GM18909 (cell line): ENCODE measurements at regions not wholly inside any gene's neighbourhood (a gene's known extent, or its start where the extent isn't known, plus 50 kb on each side); places are given as distances from the start of the nearest gene placed in this dataset.
"Not testable (repeated sequence)": the region's sequence is repeated elsewhere in the genome, so short reads cannot be mapped to it uniquely, and the experiment has no call there.

ENCODE experiments used
- ATAC-seq: cut with Tn5 transposase; IDR thresholded peaks from one replicate; pipeline ENCODE4 v1.9.1; 2021; ENCODE audit warnings: mild to moderate bottlenecking; ENCODE audit not compliant: unreplicated experiment, poor library complexity

DNA sequence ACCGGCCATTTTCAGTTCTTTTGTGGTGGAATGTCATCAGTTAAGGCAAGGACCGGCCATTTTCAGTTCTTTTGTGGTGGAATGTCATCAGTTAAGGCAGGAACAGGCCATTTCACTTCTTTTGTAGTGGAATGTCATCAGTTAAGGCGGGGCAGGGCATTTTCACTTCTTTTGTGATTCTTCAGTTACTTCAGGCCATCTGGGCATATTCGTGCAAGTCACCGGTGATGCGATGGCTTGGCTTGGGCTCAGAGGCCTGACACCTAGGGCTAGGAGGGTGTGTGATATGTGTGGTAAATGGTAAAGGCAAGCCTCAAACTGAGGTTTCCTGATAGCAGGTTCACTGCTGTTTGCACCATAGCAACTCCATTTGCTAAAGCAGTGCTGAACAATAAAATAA, 293.2 kb upstream of the SEMA6A start:
- not testable (repeated sequence) for ATAC-seq

DNA sequence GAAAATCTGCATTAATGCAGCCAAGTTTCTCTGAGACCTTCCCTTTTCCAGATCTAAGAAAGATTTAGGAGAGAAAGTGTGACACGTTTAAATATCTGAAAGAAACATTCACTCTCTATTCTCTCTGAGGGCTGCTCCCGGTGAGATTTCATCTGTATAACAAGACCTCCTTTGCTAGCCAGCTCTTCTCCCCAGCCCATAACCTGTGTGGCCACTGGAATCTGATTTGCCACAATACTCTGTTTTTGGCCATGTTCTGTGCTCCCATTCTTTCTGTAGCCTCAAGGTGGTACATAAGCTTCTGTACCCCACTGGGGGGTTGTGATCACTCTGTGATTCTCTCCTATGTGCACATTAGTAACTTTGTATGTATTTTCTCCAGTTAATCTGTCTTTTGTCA, 291.0 kb upstream of the SEMA6A start:
- ATAC-seq, result no peak

DNA sequence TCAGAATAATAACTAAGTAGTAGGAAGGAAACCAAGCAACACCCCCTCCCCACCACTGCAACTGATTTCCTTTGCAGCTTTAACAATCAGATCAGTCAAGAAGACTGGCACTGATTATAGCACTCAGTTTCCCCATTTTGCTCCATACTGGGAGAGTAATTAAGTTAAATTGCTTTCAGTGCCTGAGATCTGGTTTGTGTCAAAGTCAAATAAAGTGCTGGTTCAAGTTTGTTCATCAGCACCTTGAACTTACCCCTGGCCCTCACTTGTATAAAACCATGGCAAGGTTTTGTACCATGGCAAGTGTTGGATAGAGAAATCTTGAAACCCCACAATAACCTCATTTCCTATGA, 290.2 kb upstream of the SEMA6A start:
- no peak for ATAC-seq

DNA sequence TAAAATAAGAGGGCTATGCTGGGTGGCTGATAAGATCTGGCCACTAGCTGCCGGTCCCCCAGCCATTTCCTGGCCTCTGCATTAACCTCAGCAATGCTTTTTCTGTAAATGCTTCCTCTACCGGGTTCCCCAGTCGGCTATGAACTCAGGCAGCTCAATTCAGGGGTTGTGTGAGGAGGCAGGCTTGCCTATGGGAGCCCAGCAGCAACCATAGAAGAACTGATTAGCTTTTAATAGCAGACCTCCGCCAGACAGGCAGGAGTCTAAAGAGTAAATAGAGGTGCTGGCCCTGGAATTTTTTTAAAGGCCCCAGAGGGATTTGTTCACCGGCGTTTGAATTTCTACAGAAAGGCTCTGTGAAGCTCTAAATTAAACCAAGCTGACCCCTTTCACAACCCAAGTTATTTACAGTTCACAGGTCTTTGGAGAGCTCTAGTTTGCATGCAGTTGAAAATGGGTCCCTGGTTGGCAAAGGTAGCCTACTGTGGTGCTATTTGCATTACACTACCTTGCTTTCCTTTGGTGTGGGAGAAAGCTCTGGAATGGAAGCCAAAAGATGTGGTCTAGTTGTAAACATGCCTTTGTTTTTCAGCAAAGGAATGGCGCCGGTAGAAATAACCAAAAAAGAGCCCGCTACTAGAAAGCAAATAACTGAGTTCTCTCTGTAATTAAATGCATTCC, 289.7 kb upstream of the SEMA6A start:
- no peak for ATAC-seq

DNA sequence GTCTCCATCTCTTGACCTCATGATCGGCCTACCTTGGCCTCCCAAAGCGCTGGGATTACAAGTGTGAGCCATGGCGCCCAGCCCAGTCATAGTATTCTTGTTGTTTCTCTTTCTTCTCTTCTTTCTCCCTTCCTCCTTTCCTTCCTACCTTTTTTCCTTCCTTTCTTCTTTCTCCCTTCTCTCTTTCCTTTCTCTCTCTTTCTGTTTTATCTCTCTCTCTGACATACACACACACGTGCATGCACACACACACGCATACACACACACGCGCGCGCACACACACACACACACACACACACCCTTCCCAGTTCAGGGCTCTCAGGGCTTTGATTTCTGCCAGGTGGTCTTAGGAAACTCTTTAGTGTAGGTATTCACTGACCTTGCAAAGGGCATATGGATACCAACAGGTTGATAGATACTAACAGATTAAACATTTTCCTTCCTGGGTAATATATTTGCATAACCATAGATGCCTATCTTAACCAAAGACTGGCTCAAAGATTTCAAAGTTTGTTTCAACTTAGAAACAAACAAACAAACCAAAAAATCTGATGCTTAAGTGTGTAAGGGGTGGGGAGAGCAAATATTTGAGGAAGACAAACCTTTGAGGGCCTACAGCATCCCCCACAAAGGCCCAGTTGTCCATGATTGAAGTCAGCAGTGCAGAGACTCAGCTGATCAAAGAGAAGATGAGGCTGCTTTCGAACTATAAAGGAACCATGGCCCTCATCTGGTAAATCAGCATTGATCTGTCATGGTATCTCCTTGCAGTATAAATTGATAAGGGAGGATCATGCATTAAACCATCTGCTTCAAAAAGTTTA, 288.2 kb upstream of the SEMA6A start:
- no peak for ATAC-seq

DNA sequence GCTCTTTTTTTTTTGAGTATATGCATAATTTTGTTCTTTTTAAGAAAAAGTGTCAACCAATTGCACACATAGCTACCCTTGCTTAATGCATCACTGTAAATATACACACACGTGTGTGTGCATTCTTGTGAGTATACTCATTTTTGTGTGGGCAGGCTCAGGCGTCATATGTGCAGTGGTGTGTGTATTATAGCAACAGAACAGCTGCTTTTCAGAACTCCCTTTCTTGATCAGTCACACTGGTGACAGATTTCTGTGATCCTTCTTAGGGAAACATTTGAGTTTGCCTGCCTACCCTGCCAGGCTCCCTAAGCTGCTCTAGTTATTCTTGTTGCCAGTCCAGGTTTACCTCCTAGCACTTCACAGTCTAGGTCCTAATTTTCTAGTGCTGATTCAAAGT, 287.0 kb upstream of the SEMA6A start:
- no peak for ATAC-seq

DNA sequence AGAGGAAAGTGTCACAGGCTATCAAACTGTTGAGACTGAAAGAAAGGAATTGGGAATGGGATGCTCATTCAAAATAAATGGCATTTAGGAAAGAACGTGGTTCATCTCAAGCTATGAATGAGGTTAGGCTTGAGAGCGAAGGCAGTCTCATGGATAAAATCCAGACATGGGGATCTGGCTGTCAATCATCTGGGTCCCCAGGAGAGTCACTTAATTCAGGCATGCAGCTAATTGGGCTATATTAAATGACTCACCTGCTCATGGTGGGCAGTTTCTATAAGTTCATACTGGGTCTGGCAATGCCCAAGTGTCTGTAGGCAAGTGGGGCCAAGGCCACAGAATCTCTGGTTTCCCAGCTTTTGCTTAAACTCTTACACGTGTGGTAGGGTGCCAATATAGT, 286.5 kb upstream of the SEMA6A start:
- no peak for ATAC-seq

DNA sequence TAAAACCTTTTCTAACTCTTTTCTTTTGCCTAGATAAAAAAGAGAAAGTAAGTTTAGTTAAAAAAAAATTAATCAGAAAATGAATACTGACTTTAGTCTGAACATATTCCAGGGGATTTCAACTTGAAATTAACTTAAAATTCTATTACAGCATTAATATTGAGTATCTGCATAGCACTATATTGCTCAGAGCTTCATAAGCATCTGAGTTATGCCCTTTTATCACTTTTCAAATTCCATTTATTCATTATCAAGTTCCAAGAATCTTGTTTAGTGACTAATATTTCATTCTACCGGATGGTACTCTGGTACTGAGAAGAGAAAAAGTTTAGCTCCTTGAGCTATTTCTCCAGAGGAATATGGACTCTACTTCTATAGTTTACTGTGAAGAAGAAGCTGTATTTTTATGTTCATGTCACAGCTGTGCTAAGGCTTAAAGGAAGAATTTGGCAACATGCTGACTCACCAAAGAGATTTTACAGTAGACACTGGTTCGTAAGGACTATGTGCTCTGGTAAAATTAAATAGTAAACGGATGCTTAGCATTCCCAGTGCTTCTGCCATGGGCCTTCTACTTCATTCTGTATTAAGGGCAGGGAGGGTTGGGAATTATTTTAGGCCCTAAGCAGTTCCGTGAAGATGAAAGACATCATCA, 285.2 kb upstream of the SEMA6A start:
- no peak for ATAC-seq

DNA sequence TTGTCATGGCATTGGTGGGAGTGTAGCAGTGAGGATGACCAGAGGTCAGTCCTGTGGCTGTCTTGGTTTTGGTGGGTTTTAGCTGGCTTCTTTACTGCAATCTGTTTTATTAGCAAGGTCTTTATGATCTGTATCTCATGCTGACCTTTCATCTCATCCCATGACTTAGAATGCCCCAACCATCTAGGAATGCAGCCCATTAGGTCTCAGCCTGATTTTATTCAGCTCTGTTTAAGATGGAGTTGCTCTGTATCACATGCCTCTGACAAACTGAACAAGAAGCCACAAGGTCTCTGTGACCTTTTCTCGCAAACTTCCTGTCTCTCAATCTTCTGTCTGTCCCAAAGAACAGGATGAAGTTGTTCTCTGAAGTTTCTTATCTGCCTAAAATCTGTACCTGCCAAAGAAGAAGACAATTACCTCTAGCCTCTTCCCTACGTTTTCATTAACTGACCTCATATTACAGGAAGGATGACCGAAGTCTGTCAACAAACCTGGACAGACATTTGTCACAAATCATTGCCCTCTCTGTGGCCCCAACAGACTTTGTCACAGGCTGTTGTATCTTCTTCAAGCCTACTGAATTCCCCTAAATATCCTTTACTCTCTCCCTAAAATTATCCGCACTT, 284.2 kb upstream of the SEMA6A start:
- ATAC-seq, result no peak

DNA sequence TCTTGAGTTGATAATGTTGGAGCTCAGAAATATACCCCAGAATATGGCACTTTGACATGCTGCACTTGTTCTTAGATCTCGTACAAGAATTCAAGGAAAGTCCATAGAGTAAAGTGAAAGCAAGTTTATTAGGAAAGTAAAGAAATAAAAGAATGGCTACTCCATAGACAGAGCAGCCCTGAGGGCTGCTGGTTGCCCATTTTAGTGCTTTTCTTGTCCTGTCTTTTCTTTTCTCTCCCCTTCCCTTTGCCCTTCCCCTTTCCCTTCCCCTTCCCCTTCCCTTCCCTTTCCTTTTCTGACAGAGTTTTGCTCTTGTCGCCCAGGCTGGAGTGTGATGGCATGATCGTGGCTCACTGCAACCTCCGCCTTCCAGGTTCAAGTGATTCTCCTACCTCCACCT, 283.4 kb upstream of the SEMA6A start:
- not testable (repeated sequence) for ATAC-seq

DNA sequence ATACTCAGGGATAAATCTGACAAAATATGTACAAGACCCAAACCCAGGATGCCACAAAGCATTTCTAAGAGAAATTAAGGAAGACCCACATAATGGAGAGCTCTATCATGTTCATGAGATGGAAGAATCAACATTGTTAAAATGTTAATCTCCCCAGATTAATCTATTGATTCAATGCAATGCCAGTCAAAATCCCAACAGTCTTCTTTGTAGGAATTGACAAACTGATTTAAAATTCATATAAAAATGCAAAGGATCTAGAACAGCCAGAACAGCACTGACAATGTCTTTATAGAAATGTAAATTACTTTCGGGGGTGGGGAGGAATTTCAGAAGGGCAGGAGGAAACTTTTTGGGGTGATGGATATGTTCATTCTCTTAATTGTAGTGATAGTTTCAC, 281.6 kb upstream of the SEMA6A start:
- no peak for ATAC-seq

DNA sequence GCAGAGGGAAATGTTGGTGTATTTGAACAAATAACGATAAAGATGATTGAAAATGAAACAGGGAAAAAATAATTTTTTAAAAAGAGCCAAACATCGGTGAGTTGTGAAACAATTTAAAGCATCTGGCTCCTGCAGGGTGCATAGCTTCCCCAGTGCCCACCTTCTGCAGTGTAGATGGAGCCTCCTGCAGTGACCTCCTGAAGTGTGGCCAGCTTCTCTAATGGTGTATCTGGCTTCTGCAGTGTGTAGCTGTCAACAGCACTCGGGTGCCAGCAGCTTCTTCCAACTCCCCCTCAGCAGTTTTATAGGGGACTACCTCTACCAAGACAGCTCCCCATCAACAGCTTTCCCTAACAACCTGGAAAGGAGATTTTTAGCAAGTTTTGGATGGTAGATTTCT, 279.4 kb upstream of the SEMA6A start:
- ATAC-seq, result no peak

DNA sequence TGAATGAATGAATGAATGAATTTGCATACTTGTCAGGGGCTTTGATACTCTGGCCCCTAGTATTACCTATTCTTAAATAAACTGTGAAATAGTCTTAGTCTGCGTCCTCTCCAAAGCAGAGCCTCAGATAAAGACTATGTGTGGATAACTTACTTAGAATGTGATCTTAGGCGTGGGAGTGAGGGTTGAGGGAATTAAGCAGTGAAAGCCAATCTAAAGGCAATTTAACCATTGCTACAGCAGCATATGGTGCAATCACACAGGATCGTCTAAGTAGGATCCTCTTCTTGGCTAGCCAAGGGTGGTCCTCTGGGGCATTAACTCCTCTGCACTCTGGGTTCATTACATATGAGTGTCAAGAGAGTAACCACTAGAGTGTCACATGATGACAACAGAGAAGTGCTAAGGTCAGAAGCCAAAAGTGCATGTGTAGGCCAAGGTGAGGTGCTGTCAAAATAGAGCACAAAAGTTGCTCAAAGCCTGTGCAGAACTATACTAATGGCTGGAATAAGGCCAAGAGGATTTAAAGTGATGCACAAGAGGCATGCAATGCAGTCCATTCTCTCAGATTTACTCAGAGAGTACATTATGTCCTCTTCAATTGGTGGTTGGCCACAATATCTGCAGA, 274.4 kb upstream of the SEMA6A start:
- ATAC-seq, result no peak

DNA sequence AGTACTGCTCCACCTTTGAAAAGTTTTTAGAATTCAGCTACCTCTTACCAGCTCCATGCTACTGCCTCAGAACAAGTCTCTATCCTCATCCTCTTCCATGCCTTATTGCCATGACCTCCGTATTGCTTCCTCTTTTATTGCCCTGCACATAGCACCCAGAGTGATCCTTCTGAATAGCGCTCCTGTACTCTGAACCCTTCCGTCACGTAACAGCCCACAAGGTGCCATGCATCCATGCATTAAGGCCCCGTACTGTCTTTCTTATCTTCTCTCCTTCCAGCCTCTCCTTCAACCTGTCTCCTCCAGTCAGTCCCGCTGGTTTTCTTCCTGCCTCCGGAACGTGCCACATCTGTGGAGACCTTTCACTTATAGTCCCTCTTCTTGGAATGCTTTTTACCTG, 273.3 kb upstream of the SEMA6A start:
- ATAC-seq, result no peak

DNA sequence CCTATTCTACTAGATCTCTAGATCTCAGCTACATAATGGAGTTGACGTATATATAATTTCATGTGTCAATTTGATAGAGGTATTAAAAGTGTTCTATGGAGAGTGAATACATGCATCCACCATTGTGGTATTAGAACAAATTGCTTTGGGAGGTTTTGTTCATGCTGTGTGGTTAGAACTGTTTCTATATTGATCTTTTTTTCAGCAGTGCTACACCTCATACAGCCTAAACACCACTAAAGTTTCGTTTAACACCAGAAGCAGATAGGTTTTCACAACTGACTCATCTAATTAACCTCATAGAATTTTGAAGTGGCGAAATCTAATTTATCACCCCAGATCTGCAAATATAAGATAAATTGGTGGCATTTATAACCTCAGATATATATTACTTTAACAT, 269.4 kb upstream of the SEMA6A start:
- no peak for ATAC-seq

DNA sequence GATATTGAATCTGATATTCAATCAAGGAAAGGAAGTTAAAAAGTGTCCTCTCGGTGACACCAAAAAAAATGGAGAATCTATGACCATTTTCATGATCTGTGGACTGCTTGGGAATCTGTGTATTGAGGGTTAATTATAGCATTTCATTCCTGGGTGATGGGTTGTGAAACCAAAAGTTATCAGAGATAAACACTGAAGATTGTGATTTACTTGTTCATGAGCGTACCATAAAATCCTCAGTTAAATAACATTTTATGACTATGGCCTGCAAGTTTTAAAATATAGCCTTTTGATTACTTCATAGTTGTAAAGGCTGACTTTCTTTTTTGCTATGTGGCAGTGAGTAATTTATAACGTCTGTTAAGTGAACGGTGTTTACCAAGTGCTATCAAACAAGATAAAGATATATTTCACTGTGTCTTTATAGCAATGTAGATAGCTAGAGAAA, 267.9 kb upstream of the SEMA6A start:
- no peak for ATAC-seq

DNA sequence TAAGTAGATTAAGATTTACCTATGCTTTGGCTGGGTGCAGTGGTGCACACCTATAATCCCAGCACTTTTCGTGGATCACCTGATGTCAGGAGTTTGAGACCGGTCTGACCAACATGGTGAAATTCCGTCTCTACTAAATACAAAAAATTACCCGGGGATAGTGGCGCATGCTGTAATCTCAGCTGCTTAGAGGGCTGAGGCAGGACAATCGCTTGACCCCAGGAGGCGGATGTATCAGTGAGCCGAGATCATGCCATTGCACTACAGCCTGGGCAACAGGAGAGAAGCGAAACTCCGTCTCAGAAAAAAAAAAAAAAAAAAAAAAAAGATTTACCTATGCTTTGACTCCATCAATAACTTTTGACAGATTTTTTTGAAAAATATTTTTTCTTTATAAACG, 267.1 kb upstream of the SEMA6A start:
- ATAC-seq, result no peak

DNA sequence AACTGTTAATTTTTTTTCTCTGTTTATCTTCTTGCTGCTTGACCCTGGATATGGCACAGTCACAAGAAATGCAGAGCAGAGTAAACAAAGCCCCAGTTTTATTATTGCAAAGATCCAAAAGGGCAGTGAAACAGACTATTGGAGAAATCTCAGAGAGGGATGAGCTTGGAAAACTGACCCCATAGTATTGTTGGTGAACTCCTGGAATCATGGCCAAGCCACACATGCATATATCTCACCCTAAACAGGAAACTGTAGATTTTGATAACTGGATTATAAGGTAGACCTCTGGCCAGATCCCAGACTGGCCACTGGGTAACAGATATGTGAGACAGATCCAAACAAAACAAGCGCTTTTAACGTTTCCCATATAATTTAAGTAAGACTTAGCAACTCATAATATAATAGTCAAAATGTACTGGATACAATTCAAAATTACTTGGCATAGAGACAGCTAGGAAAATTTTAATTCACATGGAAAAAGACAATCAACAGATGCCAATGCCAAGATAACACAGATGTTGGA, 263.5 kb upstream of the SEMA6A start:
- no peak for ATAC-seq

DNA sequence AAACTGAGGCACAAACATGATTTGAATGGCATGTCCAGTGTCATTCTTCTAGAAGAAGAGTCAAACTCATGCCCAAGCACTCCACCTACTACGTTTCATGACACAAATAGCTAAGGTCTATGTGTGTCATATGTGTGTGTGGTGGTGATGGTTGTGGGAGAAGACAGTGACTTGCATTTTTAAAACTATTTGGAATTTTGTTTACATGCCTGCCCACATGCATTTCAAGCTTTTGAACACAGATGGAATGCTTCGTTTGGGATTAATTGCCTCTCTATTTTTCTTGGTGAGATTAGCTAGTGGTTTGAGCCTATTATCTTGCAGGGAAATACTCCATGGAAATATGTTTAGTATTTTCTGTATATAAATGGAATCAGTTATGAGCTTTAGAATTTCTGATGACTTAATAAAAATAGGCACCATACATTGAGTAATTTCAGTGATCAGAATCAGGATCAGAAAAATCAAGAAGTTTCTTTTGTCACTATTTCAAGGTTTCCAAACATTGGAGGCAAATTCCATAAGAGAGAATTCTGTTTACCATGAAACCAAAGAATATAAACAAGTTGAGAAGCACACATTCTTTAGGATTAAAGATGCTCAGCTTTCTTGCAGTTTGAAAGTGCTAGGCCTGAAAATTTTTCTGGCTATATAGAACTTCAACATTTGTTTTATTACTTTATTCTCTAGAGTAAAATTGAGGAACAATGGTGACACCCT, 260.3 kb upstream of the SEMA6A start:
- no peak for ATAC-seq

DNA sequence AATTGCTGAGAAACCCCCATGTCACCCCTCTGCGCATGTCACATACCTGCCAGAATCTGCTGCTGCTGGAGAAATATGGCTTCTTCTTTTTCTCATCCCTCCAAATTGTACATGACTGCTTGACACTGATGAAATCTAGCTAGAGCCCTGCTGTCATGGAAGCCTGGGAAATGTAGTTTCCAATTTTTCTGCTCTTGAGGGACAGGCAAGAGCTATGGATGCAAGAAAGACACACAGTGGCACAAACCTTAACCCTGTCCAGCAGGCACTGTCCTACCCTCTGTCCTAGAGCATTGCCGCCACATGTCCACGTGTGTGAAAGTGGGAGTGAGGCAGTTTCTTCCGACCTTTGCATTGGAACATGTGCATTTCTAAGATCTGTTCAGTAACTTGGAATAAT, 255.5 kb upstream of the SEMA6A start:
- no peak for ATAC-seq
